Gastroesophageal sphincter (tissue), 3 donors: ENCODE measurements at regions not wholly inside any gene's neighbourhood (a gene's known extent, or its start where the extent isn't known, plus 50 kb on each side); places are given as distances from the start of the nearest gene placed in this dataset.

Experiments
- POLR2A ChIP-seq, 2 donors: fragments of 450-650 bp; IDR thresholded peaks; one replicate each; pipeline ENCODE4 v1.6.1; 2017; ENCODE audit warnings: antibody characterized with exemption in 2 of 2, mild to moderate bottlenecking in 2 of 2, moderate library complexity in 1 of 2
- TF ChIP-seq, protein P1 (sequence below), 4 experiments: fragments of 200-600 bp in 2 of 4; fragments of 450-650 bp in 2 of 4; sonication (generic) in 1 of 4; IDR thresholded peaks; one replicate each; pipeline ENCODE4 v1.5.1; 2017 to 2019; ENCODE audit warnings: antibody characterized with exemption in 4 of 4, mild to moderate bottlenecking in 2 of 4, moderate library complexity in 2 of 4

DNA sequence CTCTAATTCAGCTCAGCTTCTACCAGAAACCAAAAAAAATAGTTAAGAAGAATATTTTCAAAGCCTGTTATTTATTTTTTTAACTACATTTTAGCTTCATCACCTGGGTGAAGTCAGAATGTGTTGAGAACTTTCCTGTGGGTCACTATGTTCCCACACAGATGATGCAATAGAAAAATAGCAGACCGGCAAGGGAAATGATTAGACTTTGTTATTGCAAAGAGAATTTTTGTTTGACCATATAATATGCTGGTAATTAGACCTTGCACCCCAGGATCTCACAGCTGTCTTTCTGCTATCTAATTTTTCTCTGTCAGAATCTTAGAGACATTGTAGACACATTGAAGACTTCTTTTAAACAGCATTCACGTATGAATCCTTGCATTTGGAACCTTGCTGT, 299.3 kb downstream of the TBX15 start:
- TF ChIP-seq, protein P1, sequence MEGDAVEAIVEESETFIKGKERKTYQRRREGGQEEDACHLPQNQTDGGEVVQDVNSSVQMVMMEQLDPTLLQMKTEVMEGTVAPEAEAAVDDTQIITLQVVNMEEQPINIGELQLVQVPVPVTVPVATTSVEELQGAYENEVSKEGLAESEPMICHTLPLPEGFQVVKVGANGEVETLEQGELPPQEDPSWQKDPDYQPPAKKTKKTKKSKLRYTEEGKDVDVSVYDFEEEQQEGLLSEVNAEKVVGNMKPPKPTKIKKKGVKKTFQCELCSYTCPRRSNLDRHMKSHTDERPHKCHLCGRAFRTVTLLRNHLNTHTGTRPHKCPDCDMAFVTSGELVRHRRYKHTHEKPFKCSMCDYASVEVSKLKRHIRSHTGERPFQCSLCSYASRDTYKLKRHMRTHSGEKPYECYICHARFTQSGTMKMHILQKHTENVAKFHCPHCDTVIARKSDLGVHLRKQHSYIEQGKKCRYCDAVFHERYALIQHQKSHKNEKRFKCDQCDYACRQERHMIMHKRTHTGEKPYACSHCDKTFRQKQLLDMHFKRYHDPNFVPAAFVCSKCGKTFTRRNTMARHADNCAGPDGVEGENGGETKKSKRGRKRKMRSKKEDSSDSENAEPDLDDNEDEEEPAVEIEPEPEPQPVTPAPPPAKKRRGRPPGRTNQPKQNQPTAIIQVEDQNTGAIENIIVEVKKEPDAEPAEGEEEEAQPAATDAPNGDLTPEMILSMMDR (IDR thresholded peaks at IDR 0.05) = no peak
- no peak for TF ChIP-seq POLR2A (IDR thresholded peaks at IDR 0.05)
